Fibroblast of lung (primary cell): ENCODE measurements at regions not wholly inside any gene's neighbourhood (a gene's known extent, or its start where the extent isn't known, plus 50 kb on each side); places are given as distances from the start of the nearest gene placed in this dataset.

Experiments used
- EZH2 ChIP-seq: IDR thresholded peaks from 2 replicates; pipeline ENCODE4 v1.5.1; 2012; ENCODE audit warnings: low read length, control low read depth, mild to moderate bottlenecking; ENCODE audit errors: missing control alignments
- TF ChIP-seq, protein P1 (sequence below), 2 donors: IDR thresholded peaks in 1 of 2; conservative IDR thresholded peaks in 1 of 2; 1 replicate in 1 of 2; 2 replicates in 1 of 2; pipeline ENCODE4 v1.5.1; 2011 to 2012; ENCODE audit warnings: low read length in 2 of 2, control low read depth in 1 of 2, inconsistent platforms in 1 of 2, low read depth in 1 of 2, mild to moderate bottlenecking in 1 of 2

DNA sequence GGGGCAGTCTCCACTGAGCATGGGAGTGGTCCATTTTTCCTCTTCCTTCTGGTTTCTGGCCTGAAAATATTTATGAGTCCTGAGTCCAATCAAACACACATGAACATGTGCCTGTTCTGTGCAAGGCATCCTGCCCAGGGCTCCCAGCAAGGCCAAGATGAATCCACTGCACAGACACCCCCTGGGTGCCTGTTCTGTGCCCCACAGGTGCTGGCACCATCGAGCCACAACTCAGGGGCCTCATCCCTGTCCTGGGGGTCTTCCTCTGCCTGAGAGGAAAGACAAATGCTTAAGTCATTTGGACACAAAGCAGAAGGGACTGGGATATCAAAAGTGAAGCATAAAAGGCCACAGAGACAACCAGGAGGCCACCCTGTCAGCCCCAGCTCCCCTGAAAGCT, 87.4 kb upstream of the IQSEC1 start:
- TF ChIP-seq, protein P1, sequence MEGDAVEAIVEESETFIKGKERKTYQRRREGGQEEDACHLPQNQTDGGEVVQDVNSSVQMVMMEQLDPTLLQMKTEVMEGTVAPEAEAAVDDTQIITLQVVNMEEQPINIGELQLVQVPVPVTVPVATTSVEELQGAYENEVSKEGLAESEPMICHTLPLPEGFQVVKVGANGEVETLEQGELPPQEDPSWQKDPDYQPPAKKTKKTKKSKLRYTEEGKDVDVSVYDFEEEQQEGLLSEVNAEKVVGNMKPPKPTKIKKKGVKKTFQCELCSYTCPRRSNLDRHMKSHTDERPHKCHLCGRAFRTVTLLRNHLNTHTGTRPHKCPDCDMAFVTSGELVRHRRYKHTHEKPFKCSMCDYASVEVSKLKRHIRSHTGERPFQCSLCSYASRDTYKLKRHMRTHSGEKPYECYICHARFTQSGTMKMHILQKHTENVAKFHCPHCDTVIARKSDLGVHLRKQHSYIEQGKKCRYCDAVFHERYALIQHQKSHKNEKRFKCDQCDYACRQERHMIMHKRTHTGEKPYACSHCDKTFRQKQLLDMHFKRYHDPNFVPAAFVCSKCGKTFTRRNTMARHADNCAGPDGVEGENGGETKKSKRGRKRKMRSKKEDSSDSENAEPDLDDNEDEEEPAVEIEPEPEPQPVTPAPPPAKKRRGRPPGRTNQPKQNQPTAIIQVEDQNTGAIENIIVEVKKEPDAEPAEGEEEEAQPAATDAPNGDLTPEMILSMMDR (conservative IDR thresholded peaks at IDR 0.05 in 1 of 2, IDR thresholded peaks at IDR 0.05 in 1 of 2; ENCODE audit: low read depth in 1 of 2, low read length in 2 of 2) = no peak
- no peak for TF ChIP-seq EZH2
